AG09309 (cell line): ENCODE measurements at regions not wholly inside any gene's neighbourhood (a gene's known extent, or its start where the extent isn't known, plus 50 kb on each side); places are given as distances from the start of the nearest gene placed in this dataset.

Experiments used
- DNase-seq: peaks from one replicate; pipeline ENCODE4 v3.0.0-alpha.2; 2010; ENCODE audit warnings: low read depth
- H3K4me3 ChIP-seq: 2 replicates; pipeline ENCODE4 v1.5.1; 2011; ENCODE audit warnings: mild to moderate bottlenecking, low read depth, low read length, moderate library complexity; ENCODE audit not compliant: control insufficient read depth
- TF ChIP-seq, protein P1 (sequence below): IDR thresholded peaks from 2 replicates; pipeline ENCODE4 v1.5.1; 2011; ENCODE audit warnings: mild to moderate bottlenecking, low read depth, low read length, inconsistent platforms; ENCODE audit not compliant: insufficient read depth, control insufficient read depth; ENCODE audit errors: missing control alignments

DNA sequence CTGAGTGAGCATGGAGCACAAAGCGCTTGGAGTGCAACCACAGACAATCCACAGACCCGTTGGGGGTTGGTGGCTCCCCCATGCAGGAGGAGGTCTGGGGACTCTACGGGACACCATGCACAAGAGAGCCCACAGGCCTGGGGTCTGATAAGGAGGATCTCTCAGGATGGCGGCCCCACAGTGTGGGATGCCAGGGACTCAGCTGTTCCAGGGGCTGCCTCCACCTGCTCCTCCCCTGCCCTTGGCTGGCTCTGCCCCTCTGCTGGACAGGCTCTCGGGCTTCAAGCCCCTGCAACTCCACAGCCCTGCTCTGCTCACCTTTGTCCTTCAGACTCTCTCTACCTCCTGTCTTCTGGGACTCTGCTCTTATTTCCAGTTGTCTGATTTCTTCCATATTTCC lies 184.5 kb upstream of the CHRNA7 start:
- TF ChIP-seq, protein P1, sequence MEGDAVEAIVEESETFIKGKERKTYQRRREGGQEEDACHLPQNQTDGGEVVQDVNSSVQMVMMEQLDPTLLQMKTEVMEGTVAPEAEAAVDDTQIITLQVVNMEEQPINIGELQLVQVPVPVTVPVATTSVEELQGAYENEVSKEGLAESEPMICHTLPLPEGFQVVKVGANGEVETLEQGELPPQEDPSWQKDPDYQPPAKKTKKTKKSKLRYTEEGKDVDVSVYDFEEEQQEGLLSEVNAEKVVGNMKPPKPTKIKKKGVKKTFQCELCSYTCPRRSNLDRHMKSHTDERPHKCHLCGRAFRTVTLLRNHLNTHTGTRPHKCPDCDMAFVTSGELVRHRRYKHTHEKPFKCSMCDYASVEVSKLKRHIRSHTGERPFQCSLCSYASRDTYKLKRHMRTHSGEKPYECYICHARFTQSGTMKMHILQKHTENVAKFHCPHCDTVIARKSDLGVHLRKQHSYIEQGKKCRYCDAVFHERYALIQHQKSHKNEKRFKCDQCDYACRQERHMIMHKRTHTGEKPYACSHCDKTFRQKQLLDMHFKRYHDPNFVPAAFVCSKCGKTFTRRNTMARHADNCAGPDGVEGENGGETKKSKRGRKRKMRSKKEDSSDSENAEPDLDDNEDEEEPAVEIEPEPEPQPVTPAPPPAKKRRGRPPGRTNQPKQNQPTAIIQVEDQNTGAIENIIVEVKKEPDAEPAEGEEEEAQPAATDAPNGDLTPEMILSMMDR: no peak
- no peak overlapping the region for H3K4me3 ChIP-seq
- DNase-seq: no peak

GRCh38 chr15:31847961-31848360 lies 182.4 kb upstream of the CHRNA7 start:
- DNase-seq: no peak
- no peak overlapping the region for H3K4me3 ChIP-seq
- TF ChIP-seq, protein P1: no peak

- DNase-seq: no peak
- no peak overlapping the region for H3K4me3 ChIP-seq
- TF ChIP-seq, protein P1: no peak
Measured at GRCh38 chr15:31848621-31849020, 181.7 kb upstream of the CHRNA7 start.

DNA sequence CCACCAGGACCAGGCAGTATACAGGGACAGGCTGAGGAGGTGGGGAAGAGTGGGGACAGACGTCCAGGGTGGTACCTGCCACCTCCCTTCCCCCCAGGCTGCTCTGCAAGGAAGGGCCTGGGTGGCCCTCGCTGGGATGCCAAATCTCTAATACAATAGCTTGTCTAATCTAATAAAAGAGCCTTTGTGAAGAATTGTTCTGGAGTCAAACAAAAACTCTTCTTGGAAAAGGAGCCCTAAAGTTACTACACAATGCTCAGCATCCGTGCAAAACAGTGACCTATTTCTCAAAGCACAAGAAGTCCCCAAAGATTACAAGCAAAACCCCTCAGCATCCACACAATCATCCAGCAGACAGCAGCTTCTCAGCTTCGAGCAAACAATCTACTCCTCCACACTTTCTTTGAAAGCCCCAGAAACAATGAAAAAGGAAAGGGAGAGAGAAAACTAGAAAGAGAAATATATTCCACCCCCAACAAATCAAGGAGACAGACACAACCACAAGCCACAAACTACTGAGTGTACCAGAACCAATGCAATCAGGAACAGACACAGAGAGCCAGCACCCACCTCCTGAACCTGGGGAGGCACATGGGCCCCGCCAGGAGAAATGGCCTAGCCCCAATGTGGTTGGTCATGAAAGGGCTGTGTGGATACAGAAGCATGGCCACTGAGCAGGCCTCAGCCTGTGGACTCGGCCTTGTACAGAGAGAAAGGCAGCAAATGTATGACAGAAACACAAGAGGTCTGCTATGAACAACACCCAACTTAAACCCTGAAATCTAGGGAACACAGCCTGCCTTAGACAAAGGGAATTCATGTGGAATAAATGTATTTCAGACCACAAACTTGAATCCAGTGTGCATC lies 177.1 kb upstream of the CHRNA7 start:
- H3K4me3 ChIP-seq: no peak overlapping the region
- TF ChIP-seq, protein P1: no peak
- DNase-seq: no peak

GRCh38 chr15:31856581-31856980 lies 173.7 kb upstream of the CHRNA7 start:
- H3K4me3 ChIP-seq: no peak overlapping the region
- no peak for DNase-seq
- TF ChIP-seq, protein P1: no peak

DNA sequence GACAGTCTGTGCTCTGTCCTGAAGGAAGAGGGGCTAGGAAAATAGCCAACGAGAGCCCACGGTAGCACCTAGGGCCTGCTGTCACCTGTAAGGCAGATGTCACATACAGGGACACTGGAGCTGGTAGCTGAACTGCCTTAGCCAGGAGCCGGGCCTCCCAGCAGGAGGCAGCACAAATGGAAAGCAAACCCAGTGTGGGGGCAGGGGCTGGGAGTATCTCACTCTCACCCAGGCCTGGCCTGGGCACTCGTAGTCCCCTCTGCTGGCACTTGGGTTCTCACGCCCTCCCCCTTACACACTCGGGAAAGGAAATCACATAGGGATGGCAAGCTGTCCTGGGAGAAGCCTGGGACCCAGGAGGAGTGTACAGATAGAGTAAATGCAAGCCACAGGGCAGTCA lies 173.1 kb upstream of the CHRNA7 start:
- TF ChIP-seq, protein P1: no peak
- no peak for DNase-seq
- H3K4me3 ChIP-seq: no peak overlapping the region

- TF ChIP-seq, protein P1: no peak
- no peak for DNase-seq
Measured at GRCh38 chr15:31858026-31858425, 172.3 kb upstream of the CHRNA7 start.

More at GRCh38 chr15:31858026-31858425, 172.3 kb upstream of the CHRNA7 start:
- H3K4me3 ChIP-seq: no peak overlapping the region
